Epithelial cell of proximal tubule (primary cell): ENCODE measurements at regions not wholly inside any gene's neighbourhood (a gene's known extent, or its start where the extent isn't known, plus 50 kb on each side); places are given as distances from the start of the nearest gene placed in this dataset.

Experiments used
- DNase-seq: peaks from one replicate; pipeline ENCODE4 v3.0.0-alpha.2; 2011; ENCODE audit warnings: low read depth
- H3K4me3 ChIP-seq: 2 replicates; pipeline ENCODE4 v1.5.1; 2011; ENCODE audit warnings: low read depth, mild to moderate bottlenecking, low read length
- TF ChIP-seq, protein P1 (sequence below): conservative IDR thresholded peaks from 2 replicates; pipeline ENCODE4 v1.5.1; 2012; ENCODE audit warnings: low read depth, mild to moderate bottlenecking, low read length

DNA sequence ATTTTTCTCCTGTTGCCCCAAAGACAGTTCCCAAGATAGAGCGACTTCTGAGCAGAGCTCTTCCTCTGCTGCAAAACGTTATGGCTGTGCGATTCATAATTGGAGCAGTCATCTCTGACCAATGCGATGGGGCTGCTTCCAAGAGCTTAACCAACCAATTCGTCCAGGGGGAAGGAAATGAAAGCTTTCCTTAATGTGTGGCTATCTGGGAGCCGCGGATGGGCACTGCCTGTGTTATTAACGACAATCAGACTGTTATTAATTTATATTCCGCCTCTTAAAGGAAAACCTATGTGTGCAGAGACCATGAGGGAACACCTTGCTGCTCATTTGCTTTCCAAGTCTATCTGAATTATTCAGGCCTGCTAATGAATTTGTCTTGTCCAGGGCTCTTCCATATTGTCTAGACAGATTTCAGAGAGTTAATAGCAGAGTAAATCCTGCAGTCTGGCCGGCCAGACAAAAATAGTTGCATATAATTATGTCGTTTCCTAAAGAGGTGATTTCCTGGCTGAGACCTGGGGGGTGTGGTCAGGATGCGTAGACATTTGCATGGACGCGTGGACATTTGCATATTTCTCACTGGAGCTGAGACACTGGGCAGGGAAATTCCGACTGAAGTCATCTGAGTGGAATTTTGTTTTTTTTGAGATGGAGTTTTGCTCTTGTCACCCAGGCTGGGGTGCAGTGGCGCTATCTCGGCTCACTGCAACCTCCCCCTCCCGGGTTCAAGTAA is 135.4 kb downstream of the HMX1 start:
- TF ChIP-seq, protein P1, sequence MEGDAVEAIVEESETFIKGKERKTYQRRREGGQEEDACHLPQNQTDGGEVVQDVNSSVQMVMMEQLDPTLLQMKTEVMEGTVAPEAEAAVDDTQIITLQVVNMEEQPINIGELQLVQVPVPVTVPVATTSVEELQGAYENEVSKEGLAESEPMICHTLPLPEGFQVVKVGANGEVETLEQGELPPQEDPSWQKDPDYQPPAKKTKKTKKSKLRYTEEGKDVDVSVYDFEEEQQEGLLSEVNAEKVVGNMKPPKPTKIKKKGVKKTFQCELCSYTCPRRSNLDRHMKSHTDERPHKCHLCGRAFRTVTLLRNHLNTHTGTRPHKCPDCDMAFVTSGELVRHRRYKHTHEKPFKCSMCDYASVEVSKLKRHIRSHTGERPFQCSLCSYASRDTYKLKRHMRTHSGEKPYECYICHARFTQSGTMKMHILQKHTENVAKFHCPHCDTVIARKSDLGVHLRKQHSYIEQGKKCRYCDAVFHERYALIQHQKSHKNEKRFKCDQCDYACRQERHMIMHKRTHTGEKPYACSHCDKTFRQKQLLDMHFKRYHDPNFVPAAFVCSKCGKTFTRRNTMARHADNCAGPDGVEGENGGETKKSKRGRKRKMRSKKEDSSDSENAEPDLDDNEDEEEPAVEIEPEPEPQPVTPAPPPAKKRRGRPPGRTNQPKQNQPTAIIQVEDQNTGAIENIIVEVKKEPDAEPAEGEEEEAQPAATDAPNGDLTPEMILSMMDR: no peak
- DNase-seq: no peak
- H3K4me3 ChIP-seq: no peak overlapping the region

DNA sequence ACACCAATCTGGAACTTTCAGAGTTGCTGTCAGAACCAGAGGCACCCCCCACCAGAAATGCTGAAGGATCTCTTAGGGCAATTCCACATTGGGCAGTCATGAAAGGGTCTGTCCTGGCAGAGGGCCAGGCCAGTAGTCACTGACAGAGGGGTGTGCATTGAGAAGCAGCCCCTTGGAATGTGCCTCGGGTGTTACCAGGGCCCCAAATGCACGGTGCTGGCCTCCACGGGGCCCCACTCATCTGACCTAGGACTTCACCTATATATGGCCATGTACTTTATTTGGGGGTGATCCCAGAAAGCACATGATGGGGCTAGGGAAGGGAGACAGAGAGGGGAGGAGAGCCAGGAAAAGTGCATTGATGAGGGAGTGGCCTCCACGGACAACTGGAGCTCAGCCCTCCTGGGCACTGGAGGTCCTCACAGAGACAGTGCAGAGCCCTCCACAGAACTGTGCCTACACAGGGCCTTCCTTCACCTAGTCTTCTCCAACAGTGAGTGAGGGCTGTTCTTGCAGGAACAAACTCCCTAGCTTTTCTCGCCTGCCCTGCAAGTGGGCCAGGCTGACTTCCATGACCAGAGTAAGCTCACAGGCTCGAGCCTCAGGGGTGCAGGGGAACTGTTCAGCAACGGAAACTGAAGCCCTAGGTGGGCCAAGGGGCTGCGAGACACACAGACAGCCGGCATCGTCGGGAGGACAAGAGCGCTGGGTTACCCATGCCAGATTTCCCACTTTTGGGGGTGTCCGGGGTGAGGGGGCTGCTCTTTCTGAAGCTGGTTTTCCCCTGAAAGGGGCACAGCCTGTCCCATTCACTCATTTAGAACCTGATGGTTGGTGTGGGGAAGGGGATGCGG is 136.2 kb downstream of the HMX1 start:
- no peak overlapping the region for H3K4me3 ChIP-seq
- TF ChIP-seq, protein P1: no peak
- DNase-seq: no peak

DNA sequence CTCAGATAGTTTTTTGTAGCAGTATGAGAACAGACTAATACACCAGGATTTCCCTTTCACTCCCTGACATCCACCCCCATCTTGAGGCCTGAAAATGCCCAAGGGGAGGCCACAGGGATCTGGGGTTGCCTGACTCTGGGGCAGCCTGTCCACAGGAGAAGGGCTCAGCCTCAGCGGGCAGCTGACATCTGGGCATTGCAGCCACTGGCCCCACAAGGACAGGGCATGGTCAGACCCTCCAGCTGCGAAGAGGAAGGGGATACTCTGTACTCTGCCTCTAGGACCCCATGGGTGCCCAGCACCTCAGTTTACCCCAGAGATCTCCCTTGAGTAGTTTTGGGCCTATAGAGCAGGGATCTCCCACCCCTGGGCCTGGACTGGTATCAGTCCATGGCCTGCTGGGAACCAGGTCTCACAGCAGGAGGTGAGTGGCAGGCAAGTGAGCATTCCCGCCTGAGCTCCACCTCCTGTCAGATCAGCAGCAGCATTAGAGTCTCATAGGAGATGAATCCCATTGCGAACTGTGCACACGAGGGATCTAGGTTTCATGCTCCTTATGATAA is 138.9 kb downstream of the HMX1 start:
- TF ChIP-seq, protein P1: no peak
- H3K4me3 ChIP-seq: no peak overlapping the region
- no peak for DNase-seq

DNA sequence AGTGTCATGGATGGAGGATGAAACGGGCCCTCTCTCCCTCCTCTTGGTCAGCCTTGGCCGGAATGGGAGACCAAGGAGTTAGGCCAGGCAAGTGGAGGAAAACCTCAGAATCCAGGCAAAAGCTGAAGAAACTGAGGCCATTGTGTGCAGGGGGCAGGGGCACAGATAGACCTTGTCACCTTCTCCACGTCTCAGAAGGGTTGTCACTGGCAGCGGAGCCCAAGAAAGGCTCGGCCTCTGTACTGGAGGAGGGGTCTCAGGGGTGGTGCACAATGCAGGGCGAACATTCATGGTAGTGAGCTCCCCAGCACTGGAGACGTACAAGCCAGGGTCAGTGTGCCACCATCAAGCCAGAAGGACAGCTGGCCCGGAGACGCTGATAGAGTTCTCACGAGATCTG is 139.5 kb downstream of the CPZ start:
- TF ChIP-seq, protein P1: no peak
- no peak for DNase-seq
- H3K4me3 ChIP-seq: no peak overlapping the region

DNA sequence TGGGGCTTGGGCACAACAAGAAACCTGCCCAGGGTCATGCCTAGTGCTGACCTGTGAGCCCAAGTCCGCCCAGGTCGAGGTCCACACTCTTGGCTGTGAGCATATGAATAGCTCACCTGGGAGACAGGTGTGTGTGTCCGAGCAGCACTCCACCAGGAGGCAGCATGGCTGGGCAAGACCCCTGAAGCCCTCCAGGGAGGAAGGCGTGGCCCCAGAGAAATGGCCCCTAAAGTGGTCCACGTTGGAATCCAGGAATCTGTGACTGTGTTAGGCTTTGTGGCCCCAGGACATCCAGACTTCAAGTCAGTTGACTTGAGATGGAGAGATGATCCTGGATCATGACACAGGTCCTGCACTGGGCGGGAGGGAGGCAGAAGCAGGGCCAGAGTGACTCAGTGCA is 138.8 kb downstream of the CPZ start:
- H3K4me3 ChIP-seq: no peak overlapping the region
- TF ChIP-seq, protein P1: no peak
- no peak for DNase-seq

DNA sequence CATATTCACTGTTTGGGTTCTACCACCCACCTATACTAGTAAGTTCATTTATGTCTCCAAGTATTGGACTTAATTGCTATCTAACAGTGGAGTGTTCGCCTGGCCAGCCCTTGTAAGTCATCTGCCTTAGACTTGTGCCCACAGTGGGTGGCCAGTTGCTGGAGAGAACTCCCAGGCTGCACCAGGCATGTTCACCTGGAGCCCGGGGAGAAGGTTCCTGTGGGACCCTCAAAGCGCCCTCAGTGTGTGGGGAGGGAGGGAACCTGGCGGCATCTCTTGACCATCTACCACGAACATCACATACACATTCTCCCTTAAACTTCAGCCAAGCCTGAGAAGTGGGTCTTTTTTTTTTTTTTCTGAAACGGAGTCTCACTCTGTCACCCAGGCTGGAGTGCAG is 138.1 kb downstream of the CPZ start:
- TF ChIP-seq, protein P1: no peak
- no peak overlapping the region for H3K4me3 ChIP-seq
- DNase-seq: no peak
